ENCODE measurements at regions not wholly inside any gene's neighbourhood (a gene's known extent, or its start where the extent isn't known, plus 50 kb on each side); places are given as distances from the start of the nearest gene placed in this dataset.

DNA sequence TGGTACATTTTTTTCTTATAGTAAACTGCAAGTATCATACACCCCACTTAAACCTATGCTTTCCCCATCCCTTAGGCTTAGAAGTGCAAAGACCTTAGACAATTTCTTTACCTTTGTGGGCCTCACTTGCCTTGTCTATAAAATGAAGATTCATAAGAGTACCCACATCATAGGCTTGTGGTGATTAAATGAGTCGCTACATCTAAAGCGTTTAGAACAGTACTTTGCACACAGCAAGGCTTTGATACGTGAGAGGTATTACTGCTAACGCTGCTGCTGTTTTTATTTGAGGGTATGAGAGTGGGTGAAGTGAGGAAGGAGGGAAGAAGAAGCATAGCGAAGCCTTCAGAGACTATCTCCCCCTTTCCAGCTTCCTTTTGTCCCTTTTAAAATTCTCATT lies 87.8 kb upstream of the RPS6KA3 start:
- DNase-seq (ENCODE audit: low read depth in 1 of 2, low spot score in 1 of 2): no peak
- in situ Hi-C loops (cut with HindIII; ENCODE audit: low pct_unique_long_range_greater_than_20kb, low sequenced_read_pairs): no loop called here
- no peak for TF ChIP-seq JUND (IDR thresholded peaks at IDR 0.05; ENCODE audit: low read depth)

DNA sequence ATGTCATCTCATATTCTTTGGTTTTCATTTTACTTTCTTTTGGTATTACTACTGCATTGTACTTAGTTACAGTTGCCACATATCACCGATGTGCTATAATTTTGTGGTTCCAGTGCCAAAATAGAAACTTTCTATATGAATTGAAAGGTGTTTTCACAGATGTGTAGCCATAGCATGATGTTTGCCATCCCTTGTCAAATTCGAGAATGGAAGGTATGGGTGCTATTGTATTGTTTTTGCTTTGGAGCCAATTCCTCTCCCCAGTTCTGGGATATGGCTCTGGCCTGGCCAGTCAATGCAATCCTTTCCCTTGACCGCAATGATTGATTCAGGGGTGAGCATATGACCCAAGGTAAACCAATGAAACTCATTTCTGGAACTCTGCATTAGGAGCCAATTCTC lies 86.2 kb upstream of the RPS6KA3 start:
- no peak for TF ChIP-seq JUND (IDR thresholded peaks at IDR 0.05; ENCODE audit: low read depth)
- no peak for DNase-seq (ENCODE audit: low read depth in 1 of 2, low spot score in 1 of 2)
- in situ Hi-C loops (cut with HindIII; ENCODE audit: low pct_unique_long_range_greater_than_20kb, low sequenced_read_pairs): no loop called here

GRCh38 chrX:20352504-20352903 lies 85.8 kb upstream of the RPS6KA3 start:
- no peak for DNase-seq (ENCODE audit: low read depth in 1 of 2, low spot score in 1 of 2)
- no peak for TF ChIP-seq JUND (IDR thresholded peaks at IDR 0.05; ENCODE audit: low read depth)
- in situ Hi-C loops (cut with HindIII; ENCODE audit: low pct_unique_long_range_greater_than_20kb, low sequenced_read_pairs): no loop called here

GRCh38 chrX:20350596-20350995 lies 83.9 kb upstream of the RPS6KA3 start:
- no peak for DNase-seq (ENCODE audit: low read depth in 1 of 2, low spot score in 1 of 2)
- in situ Hi-C loops (cut with HindIII; ENCODE audit: low pct_unique_long_range_greater_than_20kb, low sequenced_read_pairs): no loop called here

DNA sequence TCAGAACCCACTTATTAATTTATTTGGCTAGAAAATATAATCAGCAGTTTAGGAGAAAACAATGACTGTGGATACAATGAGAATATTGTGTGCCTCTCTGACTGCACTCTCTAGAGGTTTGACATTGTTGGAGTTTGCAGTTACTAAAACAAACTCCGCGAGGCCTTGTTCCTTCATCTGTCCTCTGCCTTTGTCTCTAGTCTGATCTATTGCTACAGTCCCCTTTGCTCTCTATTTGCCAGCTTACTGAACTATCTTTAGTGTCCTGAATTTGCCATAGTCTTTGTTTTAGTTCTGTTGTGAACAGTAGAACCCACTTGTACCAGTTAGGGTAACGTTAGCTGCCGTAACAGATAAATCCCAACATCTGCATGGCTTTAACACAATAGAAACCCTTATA lies 81.4 kb upstream of the RPS6KA3 start:
- in situ Hi-C loops (cut with HindIII; ENCODE audit: low pct_unique_long_range_greater_than_20kb, low sequenced_read_pairs): no loop called here
- TF ChIP-seq JUND (IDR thresholded peaks at IDR 0.05; ENCODE audit: low read depth): no peak
- DNase-seq (ENCODE audit: low read depth in 1 of 2, low spot score in 1 of 2): no peak

More at GRCh38 chrX:20350596-20350995, 83.9 kb upstream of the RPS6KA3 start:
- TF ChIP-seq JUND (IDR thresholded peaks at IDR 0.05; ENCODE audit: low read depth): no peak

GRCh38 chrX:20347481-20347880 lies 80.8 kb upstream of the RPS6KA3 start:
- DNase-seq (ENCODE audit: low read depth in 1 of 2, low spot score in 1 of 2): no peak
- no peak for TF ChIP-seq JUND (IDR thresholded peaks at IDR 0.05; ENCODE audit: low read depth)
- in situ Hi-C loops (cut with HindIII; ENCODE audit: low pct_unique_long_range_greater_than_20kb, low sequenced_read_pairs): no loop called here

- no peak for TF ChIP-seq JUND (IDR thresholded peaks at IDR 0.05; ENCODE audit: low read depth)
- in situ Hi-C loops (cut with HindIII; ENCODE audit: low pct_unique_long_range_greater_than_20kb, low sequenced_read_pairs): no loop called here
- no peak for DNase-seq (ENCODE audit: low read depth in 1 of 2, low spot score in 1 of 2)
Measured at GRCh38 chrX:20333672-20334071, 67.0 kb upstream of the RPS6KA3 start.

DNA sequence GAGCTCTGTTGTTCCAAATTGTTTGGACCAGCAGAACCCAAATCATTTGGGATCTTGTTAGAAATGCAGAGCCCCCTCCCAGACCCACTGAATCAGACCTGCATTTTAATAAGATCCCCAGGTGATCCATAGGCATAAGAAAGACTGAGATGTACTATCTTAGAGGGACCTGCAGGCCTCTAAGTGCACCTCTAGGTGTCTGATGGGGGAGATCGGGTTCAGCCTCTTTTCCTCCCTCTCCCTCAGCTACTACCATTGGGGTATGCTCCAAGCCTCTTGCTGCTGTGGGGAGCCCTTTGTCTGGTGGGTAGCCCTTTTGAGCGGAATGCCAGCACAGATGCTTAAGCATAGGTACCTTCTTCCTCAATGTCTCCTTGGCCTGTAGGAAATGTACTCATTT lies 63.8 kb upstream of the RPS6KA3 start:
- TF ChIP-seq JUND (IDR thresholded peaks at IDR 0.05; ENCODE audit: low read depth): no peak
- in situ Hi-C loops (cut with HindIII; ENCODE audit: low pct_unique_long_range_greater_than_20kb, low sequenced_read_pairs): no loop called here
- DNase-seq (ENCODE audit: low read depth in 1 of 2, low spot score in 1 of 2): no peak

DNA sequence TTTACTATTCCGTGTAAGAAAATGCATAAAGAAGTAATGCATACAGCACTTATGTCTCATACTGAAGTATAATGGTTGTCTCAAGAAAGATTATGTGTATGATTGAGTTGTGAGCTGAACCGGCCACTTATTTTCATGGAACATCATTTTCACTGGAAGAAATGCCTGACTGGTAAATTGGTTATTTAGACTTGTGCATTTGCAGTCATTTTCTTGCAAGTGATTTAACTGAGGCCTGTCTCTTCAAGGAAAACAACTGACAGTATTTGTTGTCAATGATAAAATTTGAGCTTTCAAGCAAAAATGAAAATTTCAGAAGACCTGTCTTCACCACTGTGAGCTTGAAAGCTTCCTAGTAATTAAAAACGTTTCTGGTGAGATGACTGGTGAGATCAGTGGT lies 62.7 kb upstream of the RPS6KA3 start:
- in situ Hi-C loops (cut with HindIII; ENCODE audit: low pct_unique_long_range_greater_than_20kb, low sequenced_read_pairs): no loop called here
- no peak for TF ChIP-seq JUND (IDR thresholded peaks at IDR 0.05; ENCODE audit: low read depth)

GRCh38 chrX:20325786-20326388 lies 59.2 kb upstream of the RPS6KA3 start:
- in situ Hi-C loops (cut with HindIII; ENCODE audit: low pct_unique_long_range_greater_than_20kb, low sequenced_read_pairs): no loop called here
- no peak for TF ChIP-seq JUND (IDR thresholded peaks at IDR 0.05; ENCODE audit: low read depth)

More for the DNA sequence above, 62.7 kb upstream of the RPS6KA3 start:
- no peak for DNase-seq (ENCODE audit: low read depth in 1 of 2, low spot score in 1 of 2)

GRCh38 chrX:20322887-20323286 lies 56.2 kb upstream of the RPS6KA3 start:
- TF ChIP-seq JUND (IDR thresholded peaks at IDR 0.05; ENCODE audit: low read depth): no peak
- DNase-seq (ENCODE audit: low read depth in 1 of 2, low spot score in 1 of 2): no peak
- in situ Hi-C loops (cut with HindIII; ENCODE audit: low pct_unique_long_range_greater_than_20kb, low sequenced_read_pairs): no loop called here

More at GRCh38 chrX:20325786-20326388, 59.2 kb upstream of the RPS6KA3 start:
- DNase-seq (ENCODE audit: low read depth in 1 of 2, low spot score in 1 of 2): no peak

DNA sequence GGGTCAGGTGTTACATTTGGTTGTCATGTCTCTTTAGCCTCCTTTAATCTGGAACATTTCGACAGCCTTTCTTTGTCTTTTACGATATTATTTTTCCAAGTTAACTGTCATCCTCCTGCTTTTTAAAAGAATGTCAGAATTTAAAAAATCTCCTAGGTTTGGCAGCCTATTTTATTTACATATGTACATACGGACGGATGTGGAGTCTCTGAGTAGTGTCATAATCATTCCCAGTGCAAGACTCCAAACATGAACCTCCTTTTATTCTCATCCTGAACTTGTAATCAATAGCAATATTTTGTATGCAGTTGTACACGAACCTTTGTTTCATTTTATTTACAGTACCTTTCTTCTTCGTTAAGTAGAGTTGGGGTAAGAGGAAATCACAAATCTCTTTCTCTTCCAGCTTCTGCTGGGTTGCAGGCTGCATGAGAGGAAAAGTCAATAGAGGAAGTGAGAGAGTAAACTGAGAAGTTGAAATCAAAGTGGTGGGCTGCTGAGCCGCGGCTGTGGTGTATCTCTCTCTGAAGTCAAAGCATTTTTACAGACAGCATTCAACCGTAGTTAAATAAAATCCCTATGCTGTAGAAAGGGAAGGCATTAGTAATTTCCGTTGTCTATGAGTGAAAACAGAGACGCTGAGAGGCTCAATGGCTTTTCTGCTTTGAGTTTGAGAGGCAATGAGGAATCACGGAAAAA lies 53.9 kb upstream of the RPS6KA3 start:
- in situ Hi-C loops (cut with HindIII; ENCODE audit: low pct_unique_long_range_greater_than_20kb, low sequenced_read_pairs): no loop called here
- no peak for DNase-seq (ENCODE audit: low read depth in 1 of 2, low spot score in 1 of 2)
- TF ChIP-seq JUND (IDR thresholded peaks at IDR 0.05; ENCODE audit: low read depth): no peak

DNA sequence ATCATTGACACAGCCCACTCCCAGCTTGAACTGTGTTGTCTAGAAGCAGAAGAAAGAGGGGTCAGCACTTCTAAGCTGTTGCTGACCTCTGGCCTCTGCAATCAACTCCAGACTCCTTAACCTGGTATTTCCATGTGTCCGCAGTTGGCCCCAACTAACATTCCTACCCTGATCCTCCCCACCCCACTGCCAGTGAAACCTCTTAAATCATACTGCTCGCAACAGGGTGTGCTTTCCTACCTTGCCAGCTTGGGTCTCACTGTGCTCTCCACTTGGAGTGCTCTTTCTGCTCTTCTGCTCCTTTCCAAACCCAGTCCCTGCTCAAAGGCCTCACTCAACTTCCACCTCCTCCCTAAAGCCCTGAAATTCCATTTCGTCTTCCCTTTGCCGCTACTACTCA lies 52.3 kb upstream of the RPS6KA3 start:
- in situ Hi-C loops (cut with HindIII; ENCODE audit: low pct_unique_long_range_greater_than_20kb, low sequenced_read_pairs): no loop called here
- DNase-seq (ENCODE audit: low read depth in 1 of 2, low spot score in 1 of 2): no peak
- TF ChIP-seq JUND (IDR thresholded peaks at IDR 0.05; ENCODE audit: low read depth): no peak

DNA sequence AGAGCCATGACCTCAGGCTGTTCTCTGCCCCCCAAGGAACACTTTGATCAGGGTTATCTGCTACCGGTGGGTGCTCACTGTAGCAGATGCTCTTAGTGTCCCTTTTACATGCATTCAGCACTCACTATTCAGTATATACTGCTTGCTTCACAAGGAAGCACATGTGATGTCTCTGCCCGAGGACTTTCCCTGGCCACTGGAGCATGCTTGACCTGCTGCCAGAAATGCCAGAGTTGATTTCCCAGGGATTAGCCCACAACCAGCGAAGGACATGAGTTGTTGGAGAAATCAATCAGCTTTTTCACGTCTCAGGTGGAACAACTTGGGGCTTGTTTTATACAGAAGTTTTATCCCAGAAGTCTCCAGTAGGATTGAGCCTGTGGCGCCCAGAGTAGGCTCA lies 51.2 kb upstream of the RPS6KA3 start:
- DNase-seq (ENCODE audit: low read depth in 1 of 2, low spot score in 1 of 2): peak in 1 of 2 experiments; percentile 72
- no peak for TF ChIP-seq JUND (IDR thresholded peaks at IDR 0.05; ENCODE audit: low read depth)
- in situ Hi-C loops (cut with HindIII; ENCODE audit: low pct_unique_long_range_greater_than_20kb, low sequenced_read_pairs): no loop called here
